WI38 (cell line): ENCODE measurements at regions not wholly inside any gene's neighbourhood (a gene's known extent, or its start where the extent isn't known, plus 50 kb on each side); places are given as distances from the start of the nearest gene placed in this dataset.

ENCODE experiments used
- H3K4me3 ChIP-seq: 2 replicates; pipeline ENCODE4 v1.5.1; 2011; ENCODE audit warnings: low read depth, mild to moderate bottlenecking, control low read depth, low read length
- TF ChIP-seq, protein P1 (sequence below): IDR thresholded peaks from 2 replicates; pipeline ENCODE4 v1.5.1; 2012; ENCODE audit warnings: low read depth, mild to moderate bottlenecking, control low read depth, low read length

DNA sequence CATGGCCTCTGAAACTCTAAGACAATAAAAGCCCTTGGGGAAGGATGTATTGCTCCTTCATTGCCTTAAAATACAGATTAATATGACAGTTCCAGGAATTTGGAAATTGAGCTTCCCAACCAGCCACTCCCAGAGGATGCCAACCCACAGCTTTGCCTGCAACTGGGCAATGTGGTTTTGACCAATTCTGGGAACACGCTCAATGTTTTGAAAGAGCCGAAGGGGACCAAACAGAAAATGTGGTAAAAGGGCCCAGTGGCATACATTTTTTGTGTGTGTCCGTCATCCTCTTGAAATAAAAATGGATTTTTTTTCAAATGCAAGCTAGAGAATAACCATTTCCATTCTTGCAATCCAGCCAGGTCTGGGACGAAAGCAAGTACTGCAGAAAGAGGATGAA is 88.3 kb upstream of the PLEKHG7 start:
- TF ChIP-seq, protein P1, sequence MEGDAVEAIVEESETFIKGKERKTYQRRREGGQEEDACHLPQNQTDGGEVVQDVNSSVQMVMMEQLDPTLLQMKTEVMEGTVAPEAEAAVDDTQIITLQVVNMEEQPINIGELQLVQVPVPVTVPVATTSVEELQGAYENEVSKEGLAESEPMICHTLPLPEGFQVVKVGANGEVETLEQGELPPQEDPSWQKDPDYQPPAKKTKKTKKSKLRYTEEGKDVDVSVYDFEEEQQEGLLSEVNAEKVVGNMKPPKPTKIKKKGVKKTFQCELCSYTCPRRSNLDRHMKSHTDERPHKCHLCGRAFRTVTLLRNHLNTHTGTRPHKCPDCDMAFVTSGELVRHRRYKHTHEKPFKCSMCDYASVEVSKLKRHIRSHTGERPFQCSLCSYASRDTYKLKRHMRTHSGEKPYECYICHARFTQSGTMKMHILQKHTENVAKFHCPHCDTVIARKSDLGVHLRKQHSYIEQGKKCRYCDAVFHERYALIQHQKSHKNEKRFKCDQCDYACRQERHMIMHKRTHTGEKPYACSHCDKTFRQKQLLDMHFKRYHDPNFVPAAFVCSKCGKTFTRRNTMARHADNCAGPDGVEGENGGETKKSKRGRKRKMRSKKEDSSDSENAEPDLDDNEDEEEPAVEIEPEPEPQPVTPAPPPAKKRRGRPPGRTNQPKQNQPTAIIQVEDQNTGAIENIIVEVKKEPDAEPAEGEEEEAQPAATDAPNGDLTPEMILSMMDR: no peak
- H3K4me3 ChIP-seq: no peak overlapping the region

DNA sequence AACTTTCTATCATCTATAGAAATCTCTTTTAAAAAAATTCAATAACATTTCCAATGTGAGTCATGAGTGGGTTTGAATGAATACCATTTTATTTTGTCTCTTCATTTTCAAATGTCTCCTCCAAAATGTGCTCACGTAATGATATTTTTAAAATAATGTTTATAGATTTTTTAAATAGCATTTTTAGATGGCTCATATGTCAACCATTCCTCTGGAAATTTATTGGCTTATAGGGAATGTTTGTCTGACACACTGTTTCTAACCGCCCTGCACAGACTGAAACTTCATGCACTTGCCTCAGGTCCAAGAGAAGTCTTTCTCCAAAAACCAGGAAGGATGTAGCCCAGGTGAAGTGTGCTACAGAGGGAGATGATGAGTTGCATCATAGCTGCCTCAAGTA is 88.8 kb upstream of the PLEKHG7 start:
- no peak overlapping the region for H3K4me3 ChIP-seq
- TF ChIP-seq, protein P1: no peak

DNA sequence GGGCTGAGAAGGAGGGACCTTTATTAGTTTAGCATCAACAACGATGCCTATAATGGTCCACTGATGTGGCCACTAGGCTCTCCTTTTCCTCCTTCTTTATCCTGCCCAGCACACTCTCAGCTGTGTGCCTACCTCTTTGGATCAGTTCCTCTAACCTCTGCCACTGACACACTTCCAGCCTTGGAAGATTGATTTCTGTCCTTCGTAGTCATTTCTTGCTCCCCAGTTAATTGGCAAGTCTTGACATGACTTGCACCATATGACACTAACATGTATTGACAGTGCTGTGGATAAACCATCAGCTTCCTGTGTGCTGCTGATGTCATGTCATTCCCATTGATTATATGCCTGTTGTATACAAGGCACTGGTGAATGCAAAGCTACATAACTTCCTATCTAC is 90.2 kb upstream of the PLEKHG7 start:
- no peak overlapping the region for H3K4me3 ChIP-seq
- TF ChIP-seq, protein P1: no peak

DNA sequence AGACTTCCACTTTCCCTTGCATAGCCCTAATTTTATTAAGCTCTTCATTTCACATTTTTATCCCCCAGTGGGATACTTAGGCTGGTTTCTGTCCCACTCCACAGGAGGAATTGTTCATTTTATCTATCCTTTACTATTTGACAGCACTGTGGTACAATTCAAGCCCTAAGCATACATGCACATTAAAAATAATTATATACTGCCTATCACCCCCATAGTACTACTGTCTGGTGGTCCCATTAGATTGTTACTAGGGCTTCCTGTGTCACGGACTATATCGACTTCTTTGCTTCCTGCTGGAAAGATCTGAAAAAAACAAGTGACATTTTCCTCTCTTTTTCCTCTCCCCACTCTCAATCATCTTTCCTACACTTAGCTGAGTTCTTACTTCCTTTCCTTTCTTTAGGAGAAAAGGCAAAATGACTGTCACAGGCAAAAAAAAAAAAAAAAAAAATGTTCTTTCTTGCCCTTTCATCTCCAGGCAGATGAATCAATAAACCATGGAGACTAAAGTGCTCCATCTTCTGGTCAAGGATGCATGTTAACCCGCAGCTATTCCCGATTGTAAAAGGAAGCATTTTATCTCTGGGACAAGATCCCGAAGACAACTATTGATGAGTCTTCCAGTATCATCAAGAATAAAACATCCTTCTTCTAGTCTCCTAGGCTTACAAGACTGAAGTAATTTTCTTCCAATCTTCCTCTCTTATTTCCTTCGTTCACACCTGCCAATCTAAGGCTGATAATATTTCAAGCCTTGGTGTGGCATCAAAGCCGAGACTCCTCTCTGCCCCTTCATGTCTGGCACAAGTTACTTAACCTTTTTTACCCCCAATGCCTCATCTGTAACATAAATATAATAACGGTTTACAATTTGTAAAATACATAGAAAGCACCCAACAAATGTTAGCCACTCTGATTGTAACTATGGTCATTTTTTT is 94.4 kb upstream of the PLEKHG7 start:
- TF ChIP-seq, protein P1: peak; percentile 55; the same call in 1 of the 2 replicates
- H3K4me3 ChIP-seq: no peak overlapping the region

DNA sequence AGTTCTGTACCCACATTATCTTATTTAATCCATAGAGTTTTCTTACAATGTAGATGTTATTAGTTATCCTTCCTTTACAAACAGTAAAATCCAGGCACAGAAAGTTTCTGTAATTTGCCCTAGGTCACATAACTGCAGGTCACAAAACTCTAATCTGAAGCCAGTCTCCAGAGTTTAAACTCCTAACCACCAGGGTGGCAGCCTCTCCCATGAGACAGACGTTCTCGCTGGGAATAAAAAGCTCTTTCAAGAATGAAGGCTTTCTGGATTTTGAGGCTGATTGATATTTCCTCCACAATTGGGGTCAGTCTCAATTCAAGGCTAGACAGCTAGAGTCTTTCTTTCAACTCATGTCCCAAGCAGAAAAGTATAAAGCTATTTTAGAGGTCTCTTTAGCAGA is 95.8 kb upstream of the PLEKHG7 start:
- no peak overlapping the region for H3K4me3 ChIP-seq
- TF ChIP-seq, protein P1: no peak

DNA sequence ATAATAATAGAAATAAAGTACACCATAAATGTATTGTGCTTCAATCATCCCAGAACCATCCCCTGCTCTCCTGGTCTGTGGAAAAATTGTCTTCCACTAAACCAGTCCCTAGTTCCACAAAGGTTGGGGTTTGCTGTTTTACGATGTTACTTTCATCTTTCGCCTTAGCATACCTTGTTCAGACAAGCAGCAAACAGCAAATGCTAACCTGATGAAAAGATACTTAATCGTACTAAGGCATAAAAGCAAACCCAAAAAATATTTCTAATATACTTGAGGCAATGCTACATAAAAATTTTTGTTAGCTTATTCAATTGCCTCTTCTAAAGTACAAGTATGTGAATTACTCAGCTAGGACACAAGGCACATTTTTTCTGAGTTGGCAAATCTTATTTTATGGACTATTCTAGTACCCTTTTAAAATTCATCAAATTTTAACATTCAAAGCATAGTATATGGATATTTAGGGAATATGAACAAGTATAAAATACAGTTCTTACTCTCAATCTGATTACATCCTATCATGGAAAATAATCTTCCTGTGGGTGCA is 97.1 kb upstream of the PLEKHG7 start:
- TF ChIP-seq, protein P1: no peak
- no peak overlapping the region for H3K4me3 ChIP-seq

DNA sequence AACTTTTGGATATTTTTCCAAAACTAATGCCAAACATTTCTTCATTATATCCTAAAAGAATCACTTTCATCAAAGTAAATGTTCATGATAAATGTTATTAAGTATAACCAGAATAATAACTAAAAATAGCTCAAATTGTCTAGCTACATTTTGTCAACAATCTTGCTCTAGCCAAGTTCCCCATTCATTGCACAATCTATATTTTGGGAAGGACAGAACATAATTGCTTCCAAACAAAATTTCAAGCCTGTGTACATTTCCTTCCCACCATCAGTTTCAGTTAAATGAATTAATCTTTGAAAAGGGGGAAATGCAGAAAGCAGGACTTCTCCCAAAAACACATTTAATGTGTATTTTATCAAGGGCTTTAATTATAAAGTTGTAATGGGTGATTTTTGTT is 98.0 kb upstream of the PLEKHG7 start:
- TF ChIP-seq, protein P1: no peak
- no peak overlapping the region for H3K4me3 ChIP-seq
